UCSD-AML1 (cell line): ENCODE measurements at regions not wholly inside any gene's neighbourhood (a gene's known extent, or its start where the extent isn't known, plus 50 kb on each side); places are given as distances from the start of the nearest gene placed in this dataset.
"Not testable (repeated sequence)": the region's sequence is repeated elsewhere in the genome, so short reads cannot be mapped to it uniquely, and the experiment has no call there.

Experiments used
- DNase-seq: peaks from one replicate; lab custom pipeline; 2025; ENCODE audit not compliant: unreplicated experiment; lab: John Stamatoyannopoulos, UW

DNA sequence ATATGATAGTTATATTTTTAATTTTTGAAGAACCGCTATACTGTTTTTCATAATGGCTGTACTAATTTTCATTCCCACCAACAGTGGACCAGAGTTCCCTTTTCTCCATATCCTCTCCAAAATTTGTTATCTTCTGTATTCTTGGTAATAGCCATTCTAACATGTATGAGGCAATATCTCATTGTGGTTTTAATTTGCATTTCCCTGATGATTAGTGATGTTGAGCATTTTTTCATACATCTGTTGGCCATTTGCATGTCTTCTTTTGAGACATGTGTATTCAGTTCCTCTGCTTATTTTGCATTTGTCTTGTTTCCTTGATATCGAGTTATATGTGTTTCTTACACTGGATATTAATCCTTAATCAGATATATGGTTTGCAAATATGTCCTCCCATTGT lies 770.8 kb upstream of the MBL2 start:
- no peak for DNase-seq

DNA sequence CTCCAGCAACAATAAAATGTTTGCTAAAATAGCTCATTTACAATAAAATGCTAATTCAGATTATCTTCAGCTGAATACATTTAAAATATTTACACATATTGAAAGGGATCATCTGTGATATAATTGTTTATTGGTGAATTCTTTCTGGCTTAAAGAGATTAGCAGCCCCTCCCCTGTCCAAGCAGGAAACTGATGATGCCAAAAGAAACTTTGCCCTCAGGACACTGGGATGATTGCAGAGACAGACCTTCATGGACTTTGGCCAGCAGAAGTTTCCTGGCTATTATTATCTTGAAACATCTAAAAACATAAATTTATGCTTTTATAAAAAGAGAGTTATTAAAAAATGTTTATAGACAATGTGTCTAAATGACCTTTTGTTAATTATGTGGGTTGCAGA lies 764.9 kb upstream of the MBL2 start:
- no peak for DNase-seq

DNA sequence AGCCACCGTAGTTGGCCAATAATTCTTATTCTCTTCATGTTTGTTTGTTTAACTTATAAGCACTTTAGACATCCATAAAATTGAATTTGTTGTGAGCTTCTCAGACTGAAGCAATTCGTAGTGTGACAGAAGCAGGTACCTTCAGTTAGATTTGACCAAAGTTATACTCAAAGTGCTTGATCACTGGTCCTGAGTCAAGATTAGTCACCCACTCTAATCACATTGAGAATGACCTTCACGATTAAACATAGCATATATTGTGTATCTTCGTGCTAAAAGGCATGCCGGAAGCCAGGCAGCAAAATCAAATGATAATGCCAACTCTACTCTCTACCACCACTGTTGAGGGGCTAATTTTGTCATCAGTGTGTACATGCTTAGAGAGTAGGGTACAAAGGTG lies 763.7 kb upstream of the MBL2 start:
- DNase-seq, result no peak

DNA sequence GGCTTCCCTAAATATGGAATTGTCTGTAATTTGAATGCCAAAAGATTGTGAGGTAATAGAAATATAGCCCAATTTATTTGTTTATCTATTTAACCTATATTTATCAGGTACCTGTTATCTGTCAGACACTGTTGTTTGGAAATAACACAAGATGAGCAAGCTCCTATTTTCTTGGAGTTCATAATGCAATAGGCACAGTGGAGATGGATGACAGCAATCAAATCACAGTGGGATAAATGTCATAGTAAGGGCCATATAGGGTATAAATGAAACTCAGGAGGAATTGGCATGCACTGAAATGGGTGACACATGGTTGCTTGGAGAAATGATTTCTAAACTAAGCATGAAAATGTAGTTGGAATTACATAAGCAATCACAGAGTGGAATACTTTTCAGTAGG lies 761.8 kb upstream of the MBL2 start:
- DNase-seq, result no peak

DNA sequence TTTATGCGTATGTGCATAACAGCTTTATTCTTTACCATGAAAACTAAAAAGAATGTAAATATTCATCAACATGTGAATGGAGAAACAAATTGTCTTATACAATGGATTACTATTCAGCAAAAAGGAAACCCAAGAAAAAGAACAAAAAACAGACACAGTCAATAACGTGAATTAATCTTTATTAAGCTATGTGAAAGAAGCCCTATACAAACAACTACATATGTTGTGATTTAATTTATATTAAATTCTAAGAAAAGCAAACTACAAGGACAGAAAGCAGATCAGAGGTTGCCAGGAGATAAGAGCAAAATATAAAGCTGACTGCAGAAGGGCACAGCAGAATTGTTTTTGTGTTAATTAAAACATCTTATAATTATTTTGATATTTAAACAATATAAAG lies 756.4 kb upstream of the MBL2 start:
- no peak for DNase-seq

DNA sequence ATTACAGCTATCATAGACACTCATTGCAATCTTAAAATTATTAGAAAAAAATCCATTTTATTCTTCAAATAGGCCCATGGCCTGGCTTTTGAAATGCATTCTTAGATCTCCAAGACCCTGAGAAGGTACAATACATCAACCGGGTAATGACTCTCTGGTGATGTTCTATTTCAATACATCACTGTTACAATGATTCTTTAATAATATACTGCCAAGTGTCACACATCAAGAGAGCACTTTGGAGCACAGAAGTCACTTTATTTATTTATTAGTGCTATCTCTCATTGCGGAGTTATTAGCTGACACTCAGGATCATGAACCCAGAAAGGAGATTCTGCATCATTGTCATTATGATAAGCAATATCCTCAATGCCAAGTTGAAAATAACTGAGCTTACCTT lies 748.5 kb upstream of the MBL2 start:
- DNase-seq, result no peak

DNA sequence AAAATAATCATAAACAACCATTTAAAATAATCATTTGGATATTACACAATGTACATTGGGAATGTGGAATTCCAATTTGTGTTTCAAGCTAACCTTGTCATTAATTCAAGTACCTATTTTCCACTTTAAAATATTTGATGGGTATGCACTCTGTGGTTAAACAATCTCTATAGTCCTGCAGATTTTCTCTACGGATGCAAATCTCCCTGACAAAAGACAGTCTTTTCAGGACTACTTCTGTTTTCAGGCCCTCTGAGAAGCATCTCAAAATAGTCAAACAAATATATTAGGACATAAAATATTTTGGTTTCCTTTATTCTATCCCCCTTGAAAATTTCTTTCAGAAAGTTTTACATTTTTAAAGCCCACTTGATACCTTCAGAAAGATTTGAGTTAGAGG lies 735.6 kb upstream of the MBL2 start:
- DNase-seq, result no peak

DNA sequence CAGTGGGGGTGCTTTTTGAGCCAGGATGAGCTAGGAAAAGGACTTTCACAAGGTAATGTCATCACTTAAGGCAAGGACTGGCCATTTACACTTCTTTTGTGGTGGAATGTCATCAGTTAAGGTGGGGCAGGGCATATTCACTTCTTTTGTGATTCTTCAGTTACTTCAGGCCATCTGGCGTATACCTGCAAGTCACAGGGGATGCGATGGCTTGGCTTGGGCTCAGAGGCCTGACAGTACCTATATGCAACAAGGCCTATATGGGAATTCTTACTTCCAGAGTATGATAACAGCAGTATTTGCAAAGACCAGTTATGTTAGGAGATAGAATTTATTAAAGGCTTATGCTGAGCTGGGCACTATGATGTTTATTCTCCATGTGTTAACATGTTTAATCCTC lies 731.9 kb upstream of the MBL2 start:
- not testable (repeated sequence) for DNase-seq

DNA sequence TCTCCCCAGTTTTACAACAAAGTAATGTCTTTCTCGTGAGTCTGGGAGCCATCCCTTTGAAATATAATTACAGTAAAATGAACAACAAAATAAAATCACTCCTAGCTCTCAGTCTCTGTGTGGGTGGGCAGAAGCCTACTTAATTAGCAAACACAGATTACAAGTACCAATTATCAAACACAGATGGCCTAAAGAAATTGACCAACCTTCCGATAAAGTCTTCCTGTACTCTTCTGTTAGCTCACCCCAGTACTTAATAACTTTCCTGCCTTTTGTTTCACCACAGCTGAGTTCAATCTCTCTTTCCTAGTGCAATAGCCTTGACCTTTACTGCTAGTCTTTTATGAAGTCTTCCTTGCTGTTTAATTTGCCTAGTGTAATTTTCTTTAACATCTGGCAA lies 719.2 kb upstream of the MBL2 start:
- no peak for DNase-seq

DNA sequence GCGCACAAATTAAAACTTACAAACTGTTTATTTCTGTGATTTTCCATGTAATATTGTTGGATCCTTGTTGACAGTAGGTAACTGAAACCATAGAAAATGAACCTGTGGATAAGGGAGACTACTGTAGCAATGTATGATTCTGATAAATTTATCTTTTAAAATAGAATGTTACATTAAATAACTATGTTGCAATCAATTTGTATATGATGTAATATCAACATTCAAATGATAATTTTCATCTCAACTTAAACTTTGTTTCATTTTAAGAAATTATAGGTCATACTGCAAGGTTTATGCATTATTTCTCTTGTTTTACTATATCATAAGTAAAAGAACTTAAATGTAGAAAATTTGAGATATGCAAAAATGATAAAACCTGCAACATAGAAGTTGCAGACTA lies 718.0 kb upstream of the MBL2 start:
- DNase-seq, result no peak

DNA sequence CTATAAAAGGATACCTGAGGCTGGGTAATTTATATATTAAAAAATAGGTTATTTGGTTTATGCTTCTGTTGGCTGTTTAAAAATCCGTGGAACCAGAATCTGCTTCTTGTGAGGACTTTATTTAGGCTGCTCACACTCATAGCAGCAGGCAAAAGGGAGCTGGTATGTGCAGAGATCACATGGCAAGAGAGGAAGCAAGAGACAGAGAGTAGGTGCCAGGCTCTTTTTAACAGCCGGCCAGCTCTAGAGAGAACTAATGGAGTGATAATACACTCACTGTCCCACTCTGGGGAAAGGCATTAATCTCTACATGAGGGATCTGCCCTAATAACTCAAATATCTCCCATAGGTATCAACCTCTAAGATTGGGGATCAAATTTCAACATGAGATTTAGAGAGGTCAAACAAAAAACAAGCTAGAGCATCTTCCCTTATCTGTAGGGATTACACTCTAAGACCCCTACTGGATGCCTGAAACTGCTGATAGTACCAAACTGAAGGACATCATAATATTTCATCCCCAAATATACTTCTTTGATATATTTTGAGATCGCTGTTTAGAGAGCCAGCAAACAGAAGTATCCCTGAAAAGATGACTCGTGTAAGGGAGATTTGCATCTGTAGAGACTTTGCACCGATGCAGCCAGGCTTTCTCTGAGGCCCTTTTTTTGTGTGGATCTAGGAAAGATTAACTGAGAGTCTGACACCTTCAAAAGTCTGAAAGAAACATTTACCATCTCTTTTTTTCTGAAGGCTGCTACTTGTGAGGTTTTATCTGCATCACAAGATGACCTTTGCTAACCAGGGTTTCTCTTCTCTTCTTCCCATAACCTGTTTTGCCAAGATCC lies 717.0 kb upstream of the MBL2 start:
- DNase-seq, result no peak

DNA sequence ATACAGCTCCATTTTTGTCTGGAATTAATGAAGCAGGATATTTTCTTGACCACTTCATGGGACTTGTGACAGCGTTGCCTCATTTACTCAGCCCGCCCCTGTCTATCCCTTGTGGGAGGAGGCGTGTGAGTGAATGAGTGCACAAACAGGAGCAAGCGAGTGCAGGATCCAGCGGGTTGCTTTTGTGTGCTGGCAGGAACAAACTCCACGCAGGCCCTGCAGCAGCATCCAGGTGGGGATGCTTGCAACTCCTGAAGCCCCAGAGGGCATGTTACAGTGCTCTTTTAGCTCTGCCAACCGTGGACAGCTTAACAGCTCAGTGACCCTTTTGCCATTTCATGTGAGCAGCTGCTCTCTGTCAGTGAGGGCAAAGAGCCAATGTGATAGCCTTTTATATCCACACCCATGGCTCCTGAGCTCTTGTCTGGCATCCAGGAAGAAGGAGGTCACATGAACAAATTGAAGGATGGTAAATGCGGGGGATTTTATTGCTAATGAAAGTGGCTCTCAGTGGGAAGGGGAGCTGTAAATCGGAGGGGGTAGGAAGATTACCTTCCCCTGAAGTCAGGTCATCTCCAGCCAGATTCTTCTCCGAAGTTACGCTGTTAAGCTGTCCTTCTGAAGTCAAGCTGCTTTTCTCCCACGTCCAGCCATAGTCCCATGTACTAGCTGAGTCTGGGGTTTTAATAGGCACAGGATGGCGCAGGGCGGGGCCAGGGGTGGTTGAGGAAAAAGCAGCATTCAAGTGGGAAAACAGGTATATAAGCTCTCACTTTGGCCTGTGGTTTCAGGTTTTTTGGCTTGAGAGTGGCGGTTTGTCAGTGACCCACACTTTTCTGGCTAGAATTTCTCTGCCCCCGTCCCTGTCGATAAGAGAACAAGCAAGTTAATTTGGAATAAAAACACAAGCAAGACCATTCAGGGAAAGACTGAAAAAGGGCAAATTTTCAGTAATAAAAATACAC lies 714.7 kb upstream of the MBL2 start:
- no peak for DNase-seq

DNA sequence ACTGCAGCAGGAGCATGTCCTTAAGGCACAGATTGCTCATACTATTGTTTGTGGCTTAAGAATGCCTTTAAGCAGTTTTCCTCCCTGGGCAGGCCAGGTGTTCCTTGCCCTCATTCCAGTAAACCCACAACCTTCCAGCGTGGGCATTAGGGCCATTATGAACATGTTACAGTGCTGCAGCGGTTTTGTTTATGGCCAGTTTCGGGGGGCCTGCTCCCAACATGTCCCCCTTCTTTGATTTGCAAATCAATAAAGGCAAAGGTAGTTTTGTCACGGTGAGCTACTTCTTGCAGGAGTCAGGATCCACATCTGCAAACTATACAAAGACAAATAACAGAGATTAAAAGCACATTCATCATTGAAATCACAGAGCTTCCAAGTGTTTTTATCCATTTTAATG lies 712.8 kb upstream of the MBL2 start:
- DNase-seq, result not testable (repeated sequence)

DNA sequence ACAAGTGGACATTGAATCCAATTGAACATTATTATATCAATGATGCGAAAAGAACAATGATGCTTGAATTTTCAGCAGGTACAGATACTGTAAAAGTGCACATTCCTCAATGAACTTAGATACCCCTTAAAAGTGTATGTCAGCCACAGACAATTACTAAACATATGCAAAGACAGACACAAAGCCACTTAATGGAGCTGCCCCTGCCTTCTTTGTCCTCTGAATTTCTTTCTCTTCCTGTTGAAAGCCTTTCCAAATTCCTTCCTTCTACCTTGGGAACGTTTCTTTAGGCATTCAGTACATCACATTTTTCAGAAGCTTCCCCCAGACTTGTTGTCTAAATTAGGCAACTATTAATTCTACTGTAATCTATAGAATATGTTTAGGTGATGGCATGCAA lies 706.8 kb upstream of the MBL2 start:
- DNase-seq, result no peak

DNA sequence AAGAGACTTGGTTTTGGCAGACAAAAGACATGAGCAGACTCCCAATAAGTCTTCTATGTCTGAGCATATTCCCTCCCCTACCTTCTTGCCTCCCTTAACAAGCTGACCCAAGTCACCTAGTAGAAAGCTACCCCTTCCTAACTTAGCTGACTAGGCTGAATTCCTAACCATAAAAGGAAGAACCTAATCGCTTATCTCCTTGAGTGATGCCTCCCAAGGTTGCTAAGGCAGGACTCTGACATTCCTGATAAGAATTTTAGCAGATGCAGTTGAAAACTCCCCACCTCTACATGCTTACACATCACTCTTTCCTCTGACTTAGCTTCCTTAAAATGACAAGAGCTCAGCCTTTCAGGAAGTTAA lies 704.7 kb upstream of the MBL2 start:
- no peak for DNase-seq

DNA sequence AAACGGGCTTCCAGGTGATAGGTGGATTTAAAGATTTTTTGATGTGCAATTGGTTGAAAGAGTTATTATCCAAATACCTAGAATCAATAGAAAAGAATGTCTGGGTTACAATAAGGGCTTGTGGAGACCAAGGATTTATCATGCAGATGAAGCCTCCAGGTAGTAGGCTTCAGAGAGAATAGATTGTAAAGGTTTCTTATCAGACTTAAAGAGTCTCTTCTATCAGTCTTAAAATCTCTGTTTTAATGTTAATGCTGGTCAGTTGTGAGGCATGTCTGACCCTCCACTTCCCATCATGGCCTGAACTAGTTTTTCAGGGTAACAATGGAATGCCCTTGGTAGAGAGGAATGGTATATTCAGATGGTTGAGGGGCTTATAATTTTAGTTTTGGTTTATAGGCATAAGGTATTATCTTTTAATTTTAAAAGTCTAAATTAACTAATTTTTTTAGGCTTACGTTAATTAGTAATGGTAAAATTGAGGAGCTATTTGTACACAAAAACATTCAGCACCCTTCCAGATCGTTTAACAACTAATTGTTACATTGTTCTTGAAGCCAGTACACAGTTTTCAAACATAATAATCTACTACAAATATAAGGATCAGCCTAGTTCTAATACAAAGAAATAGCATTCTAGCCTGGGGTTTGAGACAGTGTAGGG lies 704.2 kb upstream of the MBL2 start:
- DNase-seq, result no peak

DNA sequence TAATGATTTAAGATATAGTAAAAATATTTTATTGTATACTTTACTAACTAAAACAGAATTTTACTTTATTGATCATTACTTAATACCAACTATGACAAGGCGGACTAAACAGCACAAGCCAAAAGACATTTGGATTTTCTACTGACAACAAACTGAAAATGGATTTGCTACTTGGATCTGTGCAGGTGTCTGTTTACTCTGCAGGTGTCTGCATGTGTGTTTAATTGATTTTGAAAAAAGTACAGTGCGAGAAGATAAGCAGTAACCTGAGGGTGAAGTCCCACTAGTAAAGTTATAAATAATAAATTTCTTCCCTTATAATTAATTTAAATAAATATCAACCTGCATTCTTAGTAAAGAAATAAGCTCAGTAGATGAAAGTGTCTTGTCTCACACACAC lies 696.8 kb upstream of the MBL2 start:
- no peak for DNase-seq

DNA sequence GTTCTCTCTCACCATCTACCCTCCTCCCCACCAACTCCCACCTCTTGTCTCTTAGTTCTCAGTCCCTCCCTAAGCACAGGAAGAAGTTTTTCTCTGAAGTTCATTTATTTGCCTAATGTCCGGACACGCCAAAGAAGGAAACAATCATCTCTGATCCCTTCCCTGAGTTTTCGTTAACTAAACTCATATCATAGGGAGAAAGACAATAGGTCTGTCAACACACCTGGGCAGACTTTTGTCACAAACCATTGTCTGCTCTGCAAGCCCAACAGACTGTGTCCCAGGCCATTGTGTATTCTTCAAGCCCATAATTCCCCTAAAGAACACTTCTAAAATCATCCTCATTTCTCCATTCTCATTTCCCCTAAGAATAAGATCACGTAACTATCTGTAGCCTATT lies 691.0 kb upstream of the MBL2 start:
- DNase-seq, result no peak

DNA sequence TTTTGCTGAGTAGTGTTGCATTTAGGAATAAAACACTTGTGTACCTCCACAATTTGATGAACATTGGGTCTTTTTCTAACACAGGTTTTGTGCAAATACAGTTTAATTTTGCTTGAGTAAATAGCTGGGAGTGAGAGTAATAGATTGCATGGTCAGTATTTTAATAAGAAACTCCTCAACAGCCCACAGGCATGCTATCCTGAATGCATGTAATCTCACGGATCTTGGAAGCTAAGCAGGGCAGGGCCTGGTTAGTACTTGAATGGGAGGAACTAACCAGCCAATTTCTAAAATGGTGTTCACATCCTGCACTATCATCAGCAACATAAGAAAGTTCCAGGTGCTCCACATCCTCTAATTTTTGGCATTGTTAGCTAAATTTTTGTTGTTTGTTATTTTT lies 685.4 kb upstream of the MBL2 start:
- DNase-seq, result no peak

DNA sequence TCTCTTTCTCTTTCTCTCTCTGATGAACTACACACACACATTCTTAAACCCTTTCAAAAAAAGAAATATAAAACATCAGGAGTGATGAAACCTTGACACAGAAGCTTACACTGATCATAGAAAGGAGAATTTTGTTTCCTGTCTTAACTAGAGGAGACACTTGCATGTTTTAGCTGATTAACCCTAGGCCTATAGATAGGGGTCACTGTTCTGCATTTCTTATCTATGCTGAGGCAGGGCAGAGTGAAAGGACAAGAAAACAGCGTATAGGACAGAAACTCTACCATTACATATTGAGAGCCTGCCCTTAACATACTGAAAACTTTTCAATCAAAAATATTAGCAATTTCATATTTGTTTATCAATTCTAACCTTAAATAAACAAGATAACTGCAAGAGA lies 680.6 kb upstream of the MBL2 start:
- no peak for DNase-seq

DNA sequence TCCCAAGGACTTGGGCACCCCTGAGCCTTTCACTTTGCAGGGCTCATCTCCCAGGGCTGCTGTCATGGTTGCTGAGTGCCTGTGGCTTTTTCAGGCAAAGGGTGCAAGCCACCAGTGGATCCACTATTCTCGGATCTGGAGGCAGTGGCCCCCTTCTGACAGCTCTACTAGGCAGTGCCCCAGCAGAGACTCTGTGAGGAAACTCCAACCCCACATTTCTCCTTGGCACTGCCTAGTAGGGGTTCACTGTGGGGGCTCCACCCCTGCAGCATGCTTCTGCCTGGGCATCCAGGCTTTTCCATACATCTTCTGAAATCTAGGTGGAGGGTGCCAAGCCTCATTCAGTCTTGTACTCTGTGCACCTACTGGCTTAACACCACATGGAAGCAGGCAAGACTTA lies 675.0 kb upstream of the MBL2 start:
- no peak for DNase-seq

DNA sequence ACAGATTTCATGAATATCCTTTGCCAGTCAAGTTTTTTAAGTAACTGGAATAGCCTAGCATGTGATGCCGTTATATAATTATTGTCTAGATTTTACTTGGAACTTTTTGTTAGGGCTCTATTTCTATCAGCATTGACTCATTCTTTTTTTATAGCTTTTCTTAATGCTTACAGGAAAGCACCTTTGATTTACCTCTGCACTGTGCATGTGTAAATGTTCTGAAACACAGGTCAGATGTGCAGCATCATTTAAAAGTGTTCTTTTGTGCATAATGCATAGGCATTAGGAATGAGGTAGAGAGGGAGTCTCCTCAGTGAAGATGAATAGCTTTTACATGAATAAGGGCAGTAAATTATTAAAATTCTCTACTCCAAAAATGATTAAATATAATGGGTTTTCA lies 669.3 kb upstream of the MBL2 start:
- no peak for DNase-seq
